Urothelium cell line (cell line): ENCODE measurements at regions not wholly inside any gene's neighbourhood (a gene's known extent, or its start where the extent isn't known, plus 50 kb on each side); places are given as distances from the start of the nearest gene placed in this dataset.
"Not testable (repeated sequence)": the region's sequence is repeated elsewhere in the genome, so short reads cannot be mapped to it uniquely, and the experiment has no call there.

Source experiments
- DNase-seq: peaks from one replicate; pipeline ENCODE4 v3.0.0; 2011; ENCODE audit warnings: low spot score, mixed read lengths
- FAIRE-seq: peaks from 2 replicates; lab custom pipeline; 2011; peaks lifted over from hg19 to GRCh38; lab: Jason Lieb, UNC

DNA sequence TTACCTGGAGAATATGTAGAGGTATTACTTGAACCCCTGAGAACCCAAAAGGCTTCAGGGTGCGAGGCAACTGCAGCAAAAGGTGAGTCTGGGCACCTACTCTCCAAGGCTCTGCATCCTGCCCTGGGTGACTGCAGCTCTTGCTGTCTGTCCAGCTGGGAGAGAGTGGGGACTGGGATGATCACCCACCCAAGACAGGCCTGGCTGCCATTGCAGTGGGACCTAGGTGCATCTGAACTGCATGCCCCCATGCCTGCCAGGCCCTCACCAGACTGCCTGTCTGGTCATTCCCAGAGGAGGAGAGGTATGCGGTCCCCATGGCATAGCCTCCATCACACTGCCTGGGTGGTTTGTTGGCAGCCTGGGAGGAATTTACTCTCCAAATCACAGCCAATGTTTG, 563.9 kb downstream of the TFAP2A start:
- FAIRE-seq (no peak), DNase-seq (no peak)

DNA sequence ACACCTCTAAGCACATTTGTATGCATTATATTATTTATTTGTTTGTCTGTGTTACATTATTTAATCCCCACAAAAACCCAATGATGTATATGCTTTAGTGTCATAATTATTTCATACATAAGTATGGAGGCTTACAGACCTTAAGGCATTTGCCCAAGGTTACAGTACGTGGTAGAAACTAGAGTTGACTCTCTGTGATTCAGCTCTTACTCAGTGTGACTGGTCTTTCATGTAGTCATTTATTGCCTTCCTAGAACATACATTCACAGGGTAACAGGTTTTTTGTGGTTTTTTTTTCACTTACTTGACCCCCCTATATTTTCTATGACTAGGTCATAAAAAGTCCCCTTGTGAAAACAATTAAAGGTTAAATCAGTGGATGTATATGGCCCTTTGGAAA, 566.8 kb downstream of the TFAP2A start:
- DNase-seq (no peak), FAIRE-seq (no peak)

DNA sequence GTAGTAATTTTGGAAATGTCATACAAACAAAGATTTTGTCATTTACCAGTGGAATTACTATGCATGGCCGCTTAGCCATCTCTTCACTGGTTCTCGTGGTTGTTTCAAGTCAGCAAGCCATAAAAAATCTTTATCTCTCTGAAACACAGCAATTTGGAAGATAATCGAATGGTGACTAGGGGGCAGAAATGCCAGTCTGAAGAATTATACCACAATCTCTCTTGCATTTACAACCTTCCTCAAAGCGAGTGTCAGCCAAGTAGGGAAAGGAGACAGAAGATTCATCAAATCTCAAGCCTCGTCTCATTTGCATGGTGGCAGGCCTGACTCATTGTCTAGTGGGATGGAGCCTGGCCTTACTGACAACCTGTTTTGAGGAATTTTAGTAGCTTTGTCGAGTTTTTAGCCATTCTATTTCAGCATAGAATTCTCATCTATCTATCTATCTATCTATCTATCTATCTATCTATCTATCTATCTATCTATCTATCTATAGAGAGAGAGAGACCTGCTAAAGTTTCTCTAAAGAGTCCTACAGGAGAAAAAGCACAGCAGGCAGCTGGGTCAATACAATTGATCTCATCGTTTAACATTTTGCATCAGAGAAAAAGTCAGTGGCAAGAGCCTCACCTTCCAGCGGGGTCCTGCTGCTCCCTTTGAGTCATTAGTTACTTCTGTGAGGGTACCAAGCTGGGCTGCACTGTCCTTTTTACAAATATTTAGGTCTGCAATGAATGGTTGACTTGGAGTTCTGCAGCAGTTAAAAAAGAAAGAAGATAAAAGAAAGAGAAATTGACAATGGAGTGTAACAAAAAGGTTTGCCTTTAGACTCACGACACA, 572.8 kb downstream of the TFAP2A start:
- FAIRE-seq (no peak), DNase-seq (no peak)

DNA sequence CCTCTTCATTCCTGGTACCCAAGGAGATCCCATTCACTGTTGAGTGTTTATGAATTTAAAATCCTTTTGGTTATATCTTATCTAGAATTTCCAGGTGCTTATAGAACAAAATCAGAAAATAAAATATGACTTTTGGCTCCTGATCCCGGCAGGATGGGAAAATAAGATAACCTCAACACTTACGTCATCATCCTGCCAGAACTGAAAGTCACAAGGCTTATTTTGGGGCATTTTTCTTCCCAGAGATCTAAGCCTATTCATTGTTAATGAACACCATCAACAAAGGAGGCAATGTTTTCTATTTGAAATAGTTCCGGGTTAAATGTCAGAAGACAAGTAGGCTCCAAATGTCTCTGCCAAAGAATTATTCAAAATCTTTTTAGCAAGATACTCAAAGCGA, 580.6 kb downstream of the TFAP2A start:
- no peak for DNase-seq
- no peak for FAIRE-seq

DNA sequence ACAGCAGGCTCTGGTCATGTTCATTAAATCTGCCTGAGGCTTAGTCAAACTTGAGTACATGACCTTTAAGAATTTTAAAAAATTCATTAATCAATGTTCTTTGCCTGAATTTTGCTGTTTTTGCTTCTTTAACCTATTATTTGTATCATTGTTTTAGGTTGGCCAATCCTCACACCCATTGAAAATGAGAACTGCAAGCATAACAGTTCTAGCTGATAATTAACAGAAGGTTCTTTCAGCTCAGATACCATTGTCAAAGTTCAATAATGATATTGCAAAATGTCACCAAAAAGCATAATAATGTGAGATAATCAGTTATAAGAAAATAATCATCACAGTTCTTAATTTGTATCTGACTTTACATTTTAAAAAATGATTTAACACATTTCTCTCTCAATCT, 583.1 kb downstream of the TFAP2A start:
- DNase-seq: no peak
- FAIRE-seq: no peak

DNA sequence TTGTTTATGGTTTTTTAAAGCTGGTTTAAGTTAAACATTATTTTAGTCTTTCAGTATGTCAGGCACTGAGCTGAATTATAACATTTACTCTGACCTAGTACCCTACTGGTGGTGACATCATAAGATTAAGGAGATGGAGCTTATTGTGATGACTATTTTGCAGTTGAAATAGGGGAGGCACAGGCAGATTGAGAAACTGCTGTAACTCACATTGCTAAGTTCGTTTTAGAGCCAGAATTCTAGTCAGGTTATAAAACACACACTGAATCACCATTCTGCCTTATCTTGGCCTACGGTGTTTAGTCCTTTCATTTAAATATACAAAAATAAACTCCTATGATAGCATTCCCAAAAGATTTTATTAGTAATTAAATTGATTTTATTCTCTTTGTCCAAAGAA, 584.1 kb downstream of the TFAP2A start:
- DNase-seq: no peak
- FAIRE-seq: no peak

GRCh38 chr6:9825526-9825925, 589.3 kb downstream of the TFAP2A start:
- DNase-seq (no peak), FAIRE-seq (no peak)

DNA sequence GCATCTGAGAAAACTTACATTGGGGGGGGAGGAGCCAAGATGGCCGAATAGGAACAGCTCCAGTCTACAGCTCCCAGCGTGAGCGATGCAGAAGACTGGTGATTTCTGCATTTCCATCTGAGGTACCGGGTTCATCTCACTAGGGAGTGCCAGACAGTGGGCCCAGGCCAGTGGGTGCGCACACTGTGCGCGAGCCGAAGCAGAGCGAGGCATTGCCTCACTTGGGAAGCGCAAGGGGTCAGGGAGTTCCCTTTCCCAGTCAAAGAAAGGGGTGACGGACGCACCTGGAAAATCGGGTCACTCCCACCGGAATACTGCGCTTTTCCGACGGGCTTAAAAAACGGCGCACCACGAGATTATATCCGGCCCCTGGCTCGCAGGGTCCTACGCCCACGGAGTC, 604.1 kb downstream of the TFAP2A start:
- DNase-seq, FAIRE-seq: not testable (repeated sequence)

DNA sequence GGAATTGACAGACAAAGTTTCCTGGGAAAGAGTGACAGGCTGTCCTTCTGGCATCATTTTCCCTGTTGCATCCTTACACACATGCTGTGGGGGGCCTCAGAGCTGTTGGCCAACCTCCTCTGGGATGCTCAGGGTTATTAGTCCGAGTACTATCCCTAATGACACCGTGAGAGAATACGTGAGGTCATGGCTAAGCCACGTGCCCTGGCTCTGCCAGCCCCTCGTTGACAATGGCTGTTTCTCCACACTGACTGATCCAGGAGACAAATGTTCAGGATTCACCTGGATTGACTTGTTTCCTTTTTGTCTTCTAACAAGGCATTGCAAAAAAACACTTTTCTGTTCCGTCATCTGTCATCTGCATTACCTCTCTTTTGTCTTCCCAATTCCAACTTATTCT, 604.6 kb downstream of the TFAP2A start:
- DNase-seq (no peak), FAIRE-seq (no peak)

- DNase-seq (no peak), FAIRE-seq (no peak)
Measured at GRCh38 chr6:9806195-9806594, 608.7 kb downstream of the TFAP2A start.

DNA sequence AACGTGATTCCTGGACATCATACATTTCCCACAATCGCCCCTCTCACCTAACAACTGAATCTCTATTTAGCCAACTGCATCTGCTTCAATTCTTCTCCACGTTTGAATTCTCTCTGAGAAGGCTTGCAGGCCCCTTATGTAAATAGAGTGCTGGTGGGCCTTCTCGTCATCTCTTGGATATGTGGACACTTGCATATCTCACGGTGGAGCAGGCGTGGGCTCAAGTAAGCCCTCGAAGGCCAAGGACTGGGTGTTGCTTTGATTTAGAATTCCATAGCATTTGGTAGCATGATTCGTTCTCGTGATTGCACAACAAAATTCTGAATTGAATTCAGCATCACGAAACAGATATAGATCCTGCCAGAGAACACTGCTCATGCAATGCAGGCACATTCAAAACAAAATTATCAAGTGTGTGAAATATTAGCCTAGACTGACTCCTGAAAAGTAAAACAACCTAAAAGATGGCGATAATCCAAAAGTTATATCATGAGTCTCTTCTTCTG, 613.6 kb downstream of the TFAP2A start:
- DNase-seq: no peak
- FAIRE-seq: no peak

DNA sequence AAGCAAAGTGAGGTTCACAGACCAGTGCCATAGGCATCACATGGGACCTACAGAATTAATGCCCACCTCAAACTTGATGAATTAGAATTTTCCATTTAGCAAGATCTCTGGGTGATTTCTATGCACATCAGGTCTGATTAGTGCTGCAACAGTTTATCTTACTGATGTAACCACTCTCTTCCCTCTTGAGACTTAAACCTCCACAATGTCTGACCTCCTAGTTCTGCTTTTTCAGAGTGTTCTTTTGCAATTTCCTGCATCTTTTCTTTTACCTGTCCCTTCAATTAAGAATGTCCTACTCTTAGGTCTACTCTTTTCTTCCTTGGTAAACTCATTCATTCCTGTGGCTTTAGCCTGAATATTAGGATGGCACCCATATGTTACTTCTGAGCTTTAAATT, 615.3 kb downstream of the TFAP2A start:
- no peak for DNase-seq
- FAIRE-seq: no peak

DNA sequence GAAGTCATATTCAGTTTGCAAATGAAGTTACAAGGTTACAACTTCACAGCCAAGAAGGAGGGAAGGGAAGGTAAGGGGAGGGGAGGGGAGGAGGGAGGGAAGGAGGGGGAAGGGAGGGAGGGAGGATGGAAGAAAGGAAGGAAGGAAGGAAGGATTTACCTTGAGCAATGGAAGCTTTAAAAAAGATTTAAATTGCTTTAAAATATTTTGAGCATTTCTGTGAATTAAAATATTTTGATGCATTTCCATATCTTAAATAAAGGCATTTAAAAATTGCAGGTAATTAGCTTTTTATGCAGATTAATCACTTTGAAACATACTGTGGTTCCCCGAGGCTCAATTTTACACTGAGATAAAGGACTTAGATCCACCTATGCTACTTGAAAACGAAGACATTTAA, 618.0 kb downstream of the TFAP2A start:
- DNase-seq: no peak
- FAIRE-seq: no peak

- DNase-seq (no peak), FAIRE-seq (no peak)
Measured at GRCh38 chr6:9795880-9796279, 619.0 kb downstream of the TFAP2A start.

DNA sequence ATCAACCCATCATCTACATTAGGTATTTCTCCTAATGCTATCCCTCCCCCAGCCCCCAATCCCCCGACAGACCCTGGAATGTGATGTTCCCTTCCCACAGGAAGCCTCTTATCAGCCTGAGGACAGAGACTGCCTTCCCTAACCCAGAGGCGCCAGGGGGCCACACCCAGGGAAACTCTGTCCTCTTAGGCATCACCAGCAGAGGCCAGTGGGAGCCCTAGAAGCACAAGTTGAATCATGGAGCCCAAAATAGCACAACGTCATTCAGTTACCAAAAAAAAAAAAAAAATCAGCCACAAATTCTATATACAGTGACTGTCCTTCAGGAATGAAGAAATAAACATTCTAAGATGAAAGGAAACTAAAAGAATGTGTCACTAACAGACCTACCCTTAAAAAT, 625.7 kb downstream of the TFAP2A start:
- DNase-seq (peak; percentile 13), FAIRE-seq (no peak)

DNA sequence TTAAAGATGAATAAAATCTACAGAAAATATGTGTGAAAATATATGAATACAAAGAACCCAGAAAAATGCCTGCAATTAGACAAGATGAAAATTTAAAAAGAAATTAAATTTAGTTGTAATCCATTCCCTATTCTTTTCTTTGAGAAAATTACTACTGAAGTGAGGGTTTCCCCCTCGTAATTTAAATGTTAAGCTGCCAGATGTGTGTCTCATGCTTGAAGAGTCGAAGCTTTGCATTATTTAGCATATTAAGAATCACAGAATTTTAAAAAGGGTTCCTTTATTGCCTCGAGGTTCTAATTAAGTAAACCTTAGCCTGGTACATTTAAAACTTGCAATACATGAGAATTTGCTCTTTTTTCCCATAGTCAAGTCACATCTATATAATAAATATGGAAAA, 630.1 kb downstream of the TFAP2A start:
- DNase-seq (no peak), FAIRE-seq (no peak)

DNA sequence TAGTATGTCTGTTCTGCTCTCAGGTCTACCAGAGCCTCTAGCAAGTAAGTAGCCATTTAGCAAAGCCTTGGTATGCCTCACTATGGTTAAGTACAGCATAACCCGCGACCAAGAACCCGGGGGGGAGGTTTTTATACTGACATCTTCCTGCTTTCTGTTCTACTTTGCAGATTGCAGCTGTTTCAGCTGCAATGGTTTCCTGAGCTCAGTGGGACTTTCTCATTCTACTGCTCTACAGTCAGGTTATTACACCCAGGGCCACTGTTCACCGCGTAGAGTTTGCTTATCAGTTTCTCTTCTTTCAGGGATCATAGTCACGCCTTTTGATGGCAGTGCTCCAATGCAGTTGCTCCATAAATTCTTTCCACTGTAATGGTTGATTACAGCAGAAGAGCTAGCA, 631.3 kb downstream of the TFAP2A start:
- FAIRE-seq: no peak

GRCh38 chr6:9766240-9766915, 648.5 kb downstream of the TFAP2A start:
- FAIRE-seq: no peak
- DNase-seq: peak; percentile 27

More for the DNA sequence above, 631.3 kb downstream of the TFAP2A start:
- DNase-seq: no peak

DNA sequence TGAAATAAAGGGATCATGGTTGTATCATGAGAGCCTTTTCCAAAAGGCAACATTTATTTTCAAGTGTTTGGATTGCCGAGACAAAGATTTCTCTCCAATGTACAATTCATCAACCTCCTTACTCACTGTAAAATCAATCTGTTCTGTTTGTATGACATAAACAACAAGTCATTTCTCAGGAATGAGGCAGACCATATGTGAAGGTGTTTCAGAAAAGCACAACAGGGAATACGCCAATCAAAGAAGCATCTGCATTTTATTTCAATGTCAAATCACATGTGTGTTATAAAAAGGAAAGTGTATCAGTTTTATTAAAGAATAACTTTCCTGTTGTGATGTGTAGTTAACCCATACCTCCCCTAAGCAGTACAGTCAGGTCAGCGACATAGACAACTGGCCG, 653.7 kb downstream of the TFAP2A start:
- DNase-seq (no peak), FAIRE-seq (no peak)

- FAIRE-seq: no peak
Measured at GRCh38 chr6:9754515-9754914, 660.4 kb downstream of the TFAP2A start.

DNA sequence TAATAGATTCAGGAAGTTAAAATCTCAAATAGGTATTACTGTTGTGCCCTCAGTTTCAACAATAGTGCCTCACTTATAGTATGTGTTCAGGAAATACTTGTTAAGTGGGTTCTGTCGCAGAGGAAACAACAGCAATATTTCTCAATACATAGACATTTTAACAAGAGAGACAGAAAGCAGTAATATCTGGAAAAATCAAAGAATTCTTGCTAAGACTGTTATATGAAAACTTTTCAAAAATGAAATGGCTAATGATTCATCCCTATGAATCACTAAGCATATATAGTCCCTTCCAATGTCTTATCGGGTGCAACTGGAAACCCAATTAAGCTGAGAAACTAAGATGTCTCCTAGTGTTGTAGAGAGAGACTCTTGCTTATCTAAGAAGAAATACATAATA, 668.9 kb downstream of the TFAP2A start:
- DNase-seq: no peak
- FAIRE-seq: no peak

More at GRCh38 chr6:9754515-9754914, 660.4 kb downstream of the TFAP2A start:
- no peak for DNase-seq

GRCh38 chr6:9745476-9745875, 669.4 kb downstream of the TFAP2A start:
- FAIRE-seq (no peak), DNase-seq (no peak)
